ENCODE measurements at regions not wholly inside any gene's neighbourhood (a gene's known extent, or its start where the extent isn't known, plus 50 kb on each side); places are given as distances from the start of the nearest gene placed in this dataset.
"Not testable (repeated sequence)": the region's sequence is repeated elsewhere in the genome, so short reads cannot be mapped to it uniquely, and the experiment has no call there.

DNA sequence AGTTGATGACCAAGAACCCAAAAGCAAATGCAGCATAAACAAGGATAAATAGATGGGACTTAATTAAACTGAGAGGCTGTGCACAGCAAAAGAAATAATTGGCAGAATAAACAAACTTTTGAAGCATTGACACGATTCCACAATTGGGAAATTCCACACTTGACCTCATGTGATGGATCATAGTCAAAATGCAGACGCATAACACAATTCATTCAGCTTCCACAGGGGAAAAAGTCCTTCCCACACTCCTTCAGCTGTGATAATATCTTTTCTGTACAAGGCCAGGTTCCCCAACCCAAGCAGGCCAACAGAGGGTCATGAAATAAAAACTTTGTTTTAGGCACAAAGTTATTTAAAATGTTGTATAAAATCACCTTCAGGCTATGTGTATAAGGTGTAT lies 66.6 kb upstream of the SLIT2 start:
- TF ChIP-seq, protein P1, sequence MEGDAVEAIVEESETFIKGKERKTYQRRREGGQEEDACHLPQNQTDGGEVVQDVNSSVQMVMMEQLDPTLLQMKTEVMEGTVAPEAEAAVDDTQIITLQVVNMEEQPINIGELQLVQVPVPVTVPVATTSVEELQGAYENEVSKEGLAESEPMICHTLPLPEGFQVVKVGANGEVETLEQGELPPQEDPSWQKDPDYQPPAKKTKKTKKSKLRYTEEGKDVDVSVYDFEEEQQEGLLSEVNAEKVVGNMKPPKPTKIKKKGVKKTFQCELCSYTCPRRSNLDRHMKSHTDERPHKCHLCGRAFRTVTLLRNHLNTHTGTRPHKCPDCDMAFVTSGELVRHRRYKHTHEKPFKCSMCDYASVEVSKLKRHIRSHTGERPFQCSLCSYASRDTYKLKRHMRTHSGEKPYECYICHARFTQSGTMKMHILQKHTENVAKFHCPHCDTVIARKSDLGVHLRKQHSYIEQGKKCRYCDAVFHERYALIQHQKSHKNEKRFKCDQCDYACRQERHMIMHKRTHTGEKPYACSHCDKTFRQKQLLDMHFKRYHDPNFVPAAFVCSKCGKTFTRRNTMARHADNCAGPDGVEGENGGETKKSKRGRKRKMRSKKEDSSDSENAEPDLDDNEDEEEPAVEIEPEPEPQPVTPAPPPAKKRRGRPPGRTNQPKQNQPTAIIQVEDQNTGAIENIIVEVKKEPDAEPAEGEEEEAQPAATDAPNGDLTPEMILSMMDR (IDR thresholded peaks at IDR 0.05; ENCODE audit: insufficient read depth, low read length, missing control alignments), result no peak
- ChIA-PET POLR2A (no interaction called here), CTCF (interaction anchor here (1.2 kb wide), 1 partner anchor 17 kb away, joined by 3 read pairs; no protein-coding TSS in a partner anchor)
- DNase-seq (ENCODE audit: low read depth, low spot score), result no peak
- no peak overlapping the region for H3K4me3 ChIP-seq (ENCODE audit: low read depth, low read length)

DNA sequence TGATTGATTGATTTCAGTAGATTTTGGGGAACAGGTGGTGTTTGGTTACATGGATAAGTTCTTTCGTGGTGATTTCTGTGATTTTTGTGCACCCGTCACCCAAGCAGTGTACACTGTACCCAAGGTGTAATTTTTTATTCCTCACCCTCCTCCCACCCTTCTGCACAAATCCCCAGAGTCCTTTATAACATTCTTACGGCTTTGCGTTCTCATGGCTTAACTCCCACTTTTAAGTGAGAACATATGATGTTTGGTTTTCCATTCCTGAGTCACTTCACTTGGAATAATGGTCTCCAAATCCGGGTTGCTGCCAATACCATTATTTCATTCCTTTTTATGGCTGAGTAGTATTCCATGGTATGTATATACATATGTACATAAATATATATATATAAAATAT lies 68.6 kb upstream of the SLIT2 start:
- POLR2A ChIA-PET, CTCF ChIA-PET: not testable (repeated sequence)

DNA sequence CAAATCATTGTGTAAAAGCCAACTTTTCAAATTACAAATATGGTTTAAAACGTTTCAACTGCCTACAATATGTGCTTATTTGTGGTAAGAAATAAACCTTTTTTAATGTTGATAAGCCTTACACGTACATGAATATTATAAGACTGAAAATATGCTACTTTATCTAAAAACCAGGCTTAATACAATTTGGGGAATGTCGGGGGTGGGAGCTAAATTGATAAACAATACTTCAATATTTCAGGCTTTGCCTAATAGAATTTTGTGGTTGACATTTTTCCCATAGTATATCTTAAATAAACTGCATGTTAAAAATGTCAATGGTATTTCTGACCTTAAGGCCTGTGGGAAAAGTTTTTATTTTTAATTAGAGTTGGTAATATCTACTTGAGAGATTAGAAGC lies 69.8 kb upstream of the SLIT2 start:
- CTCF ChIA-PET, result no interaction called here
- no peak overlapping the region for H3K4me3 ChIP-seq (ENCODE audit: low read depth, low read length)
- DNase-seq (ENCODE audit: low read depth, low spot score), result no peak
- POLR2A ChIA-PET, result no interaction called here
- TF ChIP-seq, protein P1 (IDR thresholded peaks at IDR 0.05; ENCODE audit: insufficient read depth, low read length, missing control alignments), result no peak

More for the DNA sequence above, 68.6 kb upstream of the SLIT2 start:
- DNase-seq (ENCODE audit: low read depth, low spot score); H3K4me3 ChIP-seq (ENCODE audit: low read depth, low read length): not testable (repeated sequence)

DNA sequence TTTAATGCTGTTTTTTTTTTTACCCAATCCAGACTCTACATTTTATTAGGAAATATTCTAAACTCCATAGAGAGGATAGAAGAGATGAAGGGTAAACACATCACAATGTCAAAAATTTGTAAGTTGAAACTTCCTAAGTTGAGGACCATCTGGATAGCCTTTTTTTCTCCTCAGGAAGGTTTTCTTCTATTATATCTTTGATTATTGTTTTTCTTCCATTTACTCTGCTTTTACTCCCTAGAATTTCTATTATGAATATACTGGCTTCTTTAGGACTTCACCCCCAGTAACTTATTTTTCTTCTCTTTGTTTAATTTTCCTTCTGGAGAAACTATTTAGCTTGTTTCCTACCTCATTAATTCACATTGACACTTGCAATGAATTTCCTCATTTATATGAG lies 71.2 kb upstream of the SLIT2 start:
- ChIA-PET POLR2A (no interaction called here), CTCF (no interaction called here)
- TF ChIP-seq, protein P1 (IDR thresholded peaks at IDR 0.05; ENCODE audit: insufficient read depth, low read length, missing control alignments), result no peak
- no peak for DNase-seq (ENCODE audit: low read depth, low spot score)
- H3K4me3 ChIP-seq (ENCODE audit: low read depth, low read length), result no peak overlapping the region

DNA sequence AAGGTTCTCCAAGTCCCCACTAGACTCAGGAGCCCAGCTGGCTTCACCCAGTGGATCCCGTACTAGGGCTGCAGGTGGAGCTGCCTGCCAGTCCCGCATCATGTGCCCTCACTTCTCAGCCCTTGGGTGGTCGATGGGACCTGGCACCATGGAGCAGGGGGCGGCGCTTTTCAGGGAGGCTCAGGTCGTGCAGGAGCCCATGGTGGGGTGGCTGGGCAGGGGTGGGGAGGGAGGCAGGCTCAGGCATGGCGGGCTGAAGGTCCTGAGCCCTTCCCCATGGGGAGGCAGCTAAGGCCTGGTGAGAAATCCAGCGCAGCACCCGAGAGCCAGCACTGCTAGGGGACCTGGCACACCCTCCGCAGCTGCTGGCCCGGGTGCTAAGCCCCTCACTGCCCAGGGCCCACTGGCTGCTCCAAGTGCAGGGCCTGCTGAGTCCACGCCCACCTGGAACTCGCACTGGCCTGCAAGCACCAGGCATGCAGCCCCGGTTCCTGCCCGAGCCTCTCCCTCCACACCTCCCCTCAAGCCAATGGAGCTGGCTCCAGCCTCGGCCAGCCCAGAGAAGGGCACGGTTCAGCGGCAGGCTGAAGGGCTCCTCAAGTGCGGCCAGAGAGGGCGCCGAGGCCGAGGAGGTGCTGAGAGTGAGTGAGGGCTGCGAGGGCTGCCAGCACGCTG lies 72.7 kb upstream of the SLIT2 start:
- ChIA-PET POLR2A (no interaction called here), CTCF (no interaction called here)
- TF ChIP-seq, protein P1 (IDR thresholded peaks at IDR 0.05; ENCODE audit: insufficient read depth, low read length, missing control alignments), result no peak
- no peak for DNase-seq (ENCODE audit: low read depth, low spot score)
- H3K4me3 ChIP-seq (ENCODE audit: low read depth, low read length), result no peak overlapping the region

DNA sequence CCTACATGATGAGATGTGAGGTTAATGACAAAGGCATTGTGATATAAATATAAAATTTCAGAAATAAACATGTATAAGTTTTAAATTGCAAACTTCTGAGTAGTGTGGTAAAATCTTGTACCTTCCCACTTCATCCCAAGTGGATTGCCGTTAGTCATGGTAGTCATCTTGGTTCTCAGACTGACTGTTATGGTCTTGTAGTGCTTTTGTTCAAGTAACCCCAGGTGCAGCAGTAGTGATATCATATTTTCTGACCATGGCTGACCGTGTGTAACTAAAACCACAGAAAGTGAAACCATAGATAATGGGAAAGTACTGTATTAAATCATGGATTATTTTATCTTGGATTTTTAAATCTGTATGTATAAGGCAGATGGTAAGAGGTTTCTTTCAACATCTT lies 74.8 kb upstream of the SLIT2 start:
- no peak for DNase-seq (ENCODE audit: low read depth, low spot score)
- POLR2A ChIA-PET, result no interaction called here
- no peak overlapping the region for H3K4me3 ChIP-seq (ENCODE audit: low read depth, low read length)
- CTCF ChIA-PET, result no interaction called here
- TF ChIP-seq, protein P1 (IDR thresholded peaks at IDR 0.05; ENCODE audit: insufficient read depth, low read length, missing control alignments), result no peak

DNA sequence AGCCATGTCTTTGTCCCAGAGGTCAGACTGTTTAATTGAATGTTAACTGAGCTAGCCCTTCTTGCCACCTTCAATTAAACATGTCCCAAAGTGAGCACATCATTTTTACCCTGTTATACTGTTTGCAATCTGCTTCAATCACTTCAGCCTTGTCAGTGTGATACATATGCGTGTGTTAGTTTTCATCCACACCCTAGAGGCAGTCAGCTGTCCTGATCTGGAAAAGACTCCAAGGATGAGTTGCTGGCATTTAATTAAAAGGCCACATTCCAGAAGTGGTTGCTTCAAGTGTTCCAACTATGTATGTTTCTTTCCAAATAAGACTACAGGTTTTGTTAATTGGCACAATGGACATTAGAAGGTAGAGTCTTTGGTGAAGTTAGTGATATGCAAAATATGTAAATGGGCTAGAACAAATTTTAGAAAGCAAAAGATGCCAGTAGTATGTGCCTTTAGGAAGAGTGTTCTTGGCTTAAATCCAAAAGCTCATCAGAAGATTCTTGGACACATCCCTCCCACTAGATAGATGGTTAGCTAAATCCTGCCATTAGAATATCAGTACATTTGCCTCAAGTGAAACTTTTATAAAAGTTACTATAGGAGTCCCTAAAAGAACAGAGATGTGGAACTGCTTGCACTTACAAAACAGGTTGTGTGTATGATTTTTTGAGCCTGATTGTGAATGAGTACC lies 79.5 kb upstream of the SLIT2 start:
- POLR2A ChIA-PET, result no interaction called here
- TF ChIP-seq, protein P1 (IDR thresholded peaks at IDR 0.05; ENCODE audit: insufficient read depth, low read length, missing control alignments), result no peak
- no peak for DNase-seq (ENCODE audit: low read depth, low spot score)
- no peak overlapping the region for H3K4me3 ChIP-seq (ENCODE audit: low read depth, low read length)
- CTCF ChIA-PET, result interaction anchor here (1.6 kb wide), 1 partner anchor 76 kb away, joined by 5 read pairs; no protein-coding TSS in a partner anchor

Data from AG04449 (cell line).